ENCODE measurements at regions not wholly inside any gene's neighbourhood (a gene's known extent, or its start where the extent isn't known, plus 50 kb on each side); places are given as distances from the start of the nearest gene placed in this dataset.
A peak's percentile ranks its signal among the peaks of the same experiment; 100 is the strongest.

DNA sequence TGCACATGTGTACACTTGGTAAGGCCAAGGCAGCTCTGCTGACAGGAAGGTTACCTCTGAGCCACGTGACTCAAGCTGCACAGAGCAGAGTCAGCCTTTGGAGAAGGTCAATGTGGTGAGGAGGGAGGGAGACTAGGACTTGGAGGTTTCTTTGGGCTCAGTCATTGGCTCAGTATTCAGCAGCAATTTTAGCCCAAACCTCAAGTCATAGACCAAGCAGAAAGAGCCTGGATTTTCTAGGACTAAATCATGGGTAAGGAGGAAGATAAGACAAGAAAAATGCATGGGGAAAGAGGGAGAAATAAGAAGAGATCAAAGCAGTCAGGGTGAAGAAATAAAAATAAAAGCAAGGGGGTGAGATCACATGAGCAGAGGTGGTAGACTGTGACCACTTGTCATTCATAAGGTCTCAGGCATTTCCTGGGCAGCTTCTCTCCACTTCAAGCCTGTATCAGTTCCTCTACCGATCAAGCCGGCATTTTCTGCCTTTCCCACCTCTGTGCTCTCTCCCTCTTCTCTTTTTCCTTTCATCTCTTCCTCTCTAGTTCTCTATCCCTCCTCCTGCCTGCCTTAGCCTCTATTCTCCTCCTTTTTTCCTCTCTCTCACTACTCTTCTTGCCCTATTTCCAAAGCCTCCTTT, 51.7 kb upstream of the DUSP10 start:
- Histone ChIP-seq H3K9ac (replicated peaks in 1 of 4; ENCODE audit: extremely low read depth in 1 of 4, low read depth in 3 of 4, low read length in 3 of 4) (no peak overlapping the region), H4K20me1 (replicated peaks in 1 of 2; ENCODE audit: control insufficient read depth in 1 of 2, insufficient read depth in 2 of 2, low read length in 2 of 2) (no peaks in the 10 kb centered on the region), H3K79me2 (ENCODE audit: control insufficient read depth in 1 of 2, insufficient read depth in 2 of 2, low read length in 2 of 2) (no peaks in the 10 kb centered on the region), H2BK5ac (ENCODE audit: low read depth, low read length) (no peak overlapping the region), H3K4me1 (replicated peaks in 1 of 4; ENCODE audit: control insufficient read depth in 3 of 4, insufficient read depth in 4 of 4, low read length in 3 of 4) (no peaks in the 10 kb centered on the region), H2BK15ac (ENCODE audit: low read length) (no peak overlapping the region), H3K56ac (replicated peaks; ENCODE audit: insufficient read length, low read depth, low read length) (no peak overlapping the region), H3K23ac (ENCODE audit: insufficient read length) (no peak overlapping the region), H2AFZ (ENCODE audit: low read length) (no peak overlapping the region), H3K79me1 (ENCODE audit: low read depth, low read length) (no peaks in the 10 kb centered on the region), H3K4me3 (ENCODE audit: extremely low read depth in 1 of 4, insufficient read depth in 2 of 4, low read depth in 3 of 4, low read length in 4 of 4) (no peak overlapping the region), H4K91ac (replicated peaks; ENCODE audit: insufficient read length, low read length) (no peak overlapping the region), H3K9me3 (ENCODE audit: insufficient read depth in 2 of 2, low read depth in 1 of 2, low read length in 1 of 2) (no peaks in the 10 kb centered on the region), H3K18ac (ENCODE audit: extremely low read depth, low read length) (no peak overlapping the region), H4K5ac (ENCODE audit: insufficient read length, low read depth, low read length) (no peak overlapping the region), H3K27me3 (replicated peaks in 1 of 4; ENCODE audit: control insufficient read depth in 3 of 4, extremely low read depth in 1 of 4, insufficient read depth in 3 of 4, low read length in 3 of 4) (no peaks in the 10 kb centered on the region; a peak in 1 of 7 replicates), H3K27ac (ENCODE audit: low read depth, low read length) (no peak overlapping the region), H2BK20ac (ENCODE audit: low read length) (0 out of 2 replicates have a peak overlapping the region, but pooled peaks have one; percentile 25), H2BK12ac (ENCODE audit: low read depth, low read length) (no peak overlapping the region; the same call in 1 of the 2 replicates), H3K4me2 (ENCODE audit: insufficient read depth in 1 of 2, low read depth in 2 of 2, low read length in 2 of 2) (no peak overlapping the region), H4K8ac (ENCODE audit: extremely low read depth, insufficient read depth, low read length) (no peak overlapping the region), H3K23me2 (ENCODE audit: low read depth, low read length) (no peaks in the 10 kb centered on the region), H3K36me3 (ENCODE audit: control insufficient read depth in 2 of 4, insufficient read depth in 4 of 4, low read length in 3 of 4) (no peaks in the 10 kb centered on the region), H2BK120ac (replicated peaks; ENCODE audit: low read depth, low read length) (no peak overlapping the region), H3K14ac (ENCODE audit: insufficient read length) (no peak overlapping the region), H2AK5ac (ENCODE audit: low read depth, low read length) (no peak overlapping the region), H3K4ac (replicated peaks; ENCODE audit: insufficient read length, low read depth, low read length) (no peak overlapping the region)
- ChIA-PET POLR2A (ENCODE audit: partially characterized antibody) (no interaction called here), CTCF (ENCODE audit: partially characterized antibody) (no interaction called here)
- FAIRE-seq: no peak
- no peak for DNase-seq (ENCODE audit: low read depth in 1 of 2, low spot score in 2 of 2)
- WGBS, 2 experiments (ENCODE audit: extremely low coverage in 1 of 2, insufficient coverage in 1 of 2, insufficient read length in 1 of 2, insufficient replicate concordance in 2 of 2, low coverage in 1 of 2, low lambda C conversion rate in 2 of 2, missing lambda C conversion rate in 1 of 2): 91% methylated on average over 3 of the region's 3 CpGs; no CpG with 5 or more reads in 1 of the 2 experiments
- TF ChIP-seq SIN3A (conservative IDR thresholded peaks at IDR 0.05 in 1 of 2, IDR thresholded peaks at IDR 0.05 in 1 of 2; ENCODE audit: low read depth in 1 of 2, low read length in 2 of 2) (no peak), TEAD4 (IDR thresholded peaks at IDR 0.05; ENCODE audit: low read depth, low read length) (no peak), RAD21 (IDR thresholded peaks at IDR 0.05 in 1 of 2, conservative IDR thresholded peaks at IDR 0.05 in 1 of 2; ENCODE audit: low read depth in 2 of 2, low read length in 2 of 2) (no peak), TAF7 (optimal IDR thresholded peaks at IDR 0.05; ENCODE audit: borderline replicate concordance, low read depth, low read length) (no peak), POLR2A (IDR thresholded peaks at IDR 0.05; ENCODE audit: control extremely low read depth in 1 of 2, low read depth in 2 of 2, low read length in 2 of 2) (no peak), TCF12 (IDR thresholded peaks at IDR 0.05; ENCODE audit: low read depth, low read length) (no peak)
- TF ChIP-seq, protein P1, sequence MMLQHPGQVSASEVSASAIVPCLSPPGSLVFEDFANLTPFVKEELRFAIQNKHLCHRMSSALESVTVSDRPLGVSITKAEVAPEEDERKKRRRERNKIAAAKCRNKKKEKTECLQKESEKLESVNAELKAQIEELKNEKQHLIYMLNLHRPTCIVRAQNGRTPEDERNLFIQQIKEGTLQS (IDR thresholded peaks at IDR 0.05; ENCODE audit: insufficient read depth, low read depth, low read length): no peak
- TF ChIP-seq, protein P2, sequence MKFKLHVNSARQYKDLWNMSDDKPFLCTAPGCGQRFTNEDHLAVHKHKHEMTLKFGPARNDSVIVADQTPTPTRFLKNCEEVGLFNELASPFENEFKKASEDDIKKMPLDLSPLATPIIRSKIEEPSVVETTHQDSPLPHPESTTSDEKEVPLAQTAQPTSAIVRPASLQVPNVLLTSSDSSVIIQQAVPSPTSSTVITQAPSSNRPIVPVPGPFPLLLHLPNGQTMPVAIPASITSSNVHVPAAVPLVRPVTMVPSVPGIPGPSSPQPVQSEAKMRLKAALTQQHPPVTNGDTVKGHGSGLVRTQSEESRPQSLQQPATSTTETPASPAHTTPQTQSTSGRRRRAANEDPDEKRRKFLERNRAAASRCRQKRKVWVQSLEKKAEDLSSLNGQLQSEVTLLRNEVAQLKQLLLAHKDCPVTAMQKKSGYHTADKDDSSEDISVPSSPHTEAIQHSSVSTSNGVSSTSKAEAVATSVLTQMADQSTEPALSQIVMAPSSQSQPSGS (IDR thresholded peaks at IDR 0.05; ENCODE audit: low read length): no peak

Measured in H1 (cell line).